Mucosa of stomach (tissue), 1 donor: ENCODE measurements at regions not wholly inside any gene's neighbourhood (a gene's known extent, or its start where the extent isn't known, plus 50 kb on each side); places are given as distances from the start of the nearest gene placed in this dataset.

Experiments used
- H3K27me3 ChIP-seq: one replicate; pipeline ENCODE4 v1.7.0; 2013; ENCODE audit warnings: mild to moderate bottlenecking, low read length; ENCODE audit not compliant: control insufficient read depth, insufficient read depth
- H3K36me3 ChIP-seq: one replicate; pipeline ENCODE4 v1.7.0; 2013; ENCODE audit warnings: low read length; ENCODE audit not compliant: control insufficient read depth, insufficient read depth
- H3K4me1 ChIP-seq: one replicate; pipeline ENCODE4 v1.7.0; 2013; ENCODE audit warnings: mild to moderate bottlenecking, low read length; ENCODE audit not compliant: control insufficient read depth, insufficient read depth
- H3K4me3 ChIP-seq: one replicate; pipeline ENCODE4 v1.7.0; 2013; ENCODE audit warnings: low read length
- H3K9ac ChIP-seq: one replicate; pipeline ENCODE4 v1.7.0; 2013; ENCODE audit warnings: mild to moderate bottlenecking, low read length, moderate library complexity
- H3K9me3 ChIP-seq: one replicate; pipeline ENCODE4 v1.7.0; 2013; ENCODE audit warnings: mild to moderate bottlenecking, low read length, moderate library complexity; ENCODE audit not compliant: control insufficient read depth
- donor health status: Pancreatic carcinoma.

- Histone ChIP-seq H3K9ac (no peak overlapping the region), H3K4me3 (no peak overlapping the region), H3K9me3 (no peaks in the 10 kb centered on the region), H3K4me1 (no peaks in the 10 kb centered on the region), H3K27me3 (no peaks in the 10 kb centered on the region), H3K36me3 (no peaks in the 10 kb centered on the region)
These were observed 377.0 kb upstream of the ATP2B1 start for GRCh38 chr12:90085494-90086274.

DNA sequence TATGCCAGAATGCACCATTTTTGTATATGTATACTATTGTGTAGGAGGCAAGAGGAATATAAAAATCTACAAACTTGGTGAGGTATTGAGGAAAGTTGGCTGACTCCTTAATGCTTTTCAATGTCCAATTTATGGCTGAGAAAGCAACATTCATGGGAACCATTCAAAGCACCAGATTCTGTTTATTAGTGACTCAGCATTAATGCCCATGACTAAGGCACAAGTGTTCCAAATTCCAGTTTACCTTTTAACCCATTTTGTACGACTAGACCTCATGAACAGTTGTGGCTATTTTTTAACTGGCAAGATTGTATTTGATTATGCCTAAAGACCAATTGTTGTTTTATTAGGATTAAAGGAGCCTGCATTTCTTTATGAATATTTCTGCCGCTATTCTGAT is 375.4 kb upstream of the ATP2B1 start:
- no peak overlapping the region for H3K9ac ChIP-seq
- no peak overlapping the region for H3K4me3 ChIP-seq
- no peaks in the 10 kb centered on the region for H3K4me1 ChIP-seq
- H3K9me3 ChIP-seq = no peaks in the 10 kb centered on the region
- no peaks in the 10 kb centered on the region for H3K27me3 ChIP-seq
- H3K36me3 ChIP-seq = no peaks in the 10 kb centered on the region

- Histone ChIP-seq H3K36me3 (no peaks in the 10 kb centered on the region), H3K9ac (no peak overlapping the region), H3K9me3 (no peaks in the 10 kb centered on the region), H3K4me1 (no peaks in the 10 kb centered on the region), H3K27me3 (no peaks in the 10 kb centered on the region), H3K4me3 (no peak overlapping the region)
These were observed 372.0 kb upstream of the ATP2B1 start for GRCh38 chr12:90080616-90081015.

DNA sequence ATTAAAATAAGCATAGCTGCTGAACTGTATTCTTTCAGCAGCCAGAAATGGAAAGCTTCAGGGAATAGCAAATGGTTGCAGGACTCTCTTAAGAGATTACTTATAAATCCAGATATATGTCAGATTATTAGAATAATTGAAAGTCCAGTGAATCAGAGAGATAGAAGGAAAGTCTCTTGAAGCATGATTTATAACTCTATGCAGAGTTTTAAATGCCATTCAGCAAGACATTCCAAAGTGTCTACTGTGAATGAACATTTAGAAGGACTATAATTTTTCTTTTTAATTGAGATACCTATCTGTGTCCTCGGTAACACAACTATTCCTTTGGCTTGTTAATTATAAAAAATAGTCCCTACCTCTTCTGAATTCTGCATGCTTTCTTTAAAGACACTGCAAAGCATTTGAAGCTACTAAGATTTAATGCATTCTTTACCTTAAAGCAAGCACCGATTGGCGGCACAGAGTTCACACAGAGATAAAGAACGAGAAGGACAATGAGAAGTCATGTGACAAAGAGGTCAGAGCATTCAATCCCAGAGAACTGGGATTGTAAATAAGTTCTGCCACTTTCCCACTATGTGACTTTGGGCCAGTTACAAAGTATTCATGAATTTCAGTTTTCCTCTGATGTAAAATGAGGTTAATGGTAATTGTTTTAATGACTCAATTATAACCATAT is 371.0 kb upstream of the ATP2B1 start:
- no peak overlapping the region for H3K9ac ChIP-seq
- no peaks in the 10 kb centered on the region for H3K4me1 ChIP-seq
- H3K36me3 ChIP-seq = no peaks in the 10 kb centered on the region
- no peaks in the 10 kb centered on the region for H3K27me3 ChIP-seq
- H3K9me3 ChIP-seq = no peaks in the 10 kb centered on the region
- no peak overlapping the region for H3K4me3 ChIP-seq

DNA sequence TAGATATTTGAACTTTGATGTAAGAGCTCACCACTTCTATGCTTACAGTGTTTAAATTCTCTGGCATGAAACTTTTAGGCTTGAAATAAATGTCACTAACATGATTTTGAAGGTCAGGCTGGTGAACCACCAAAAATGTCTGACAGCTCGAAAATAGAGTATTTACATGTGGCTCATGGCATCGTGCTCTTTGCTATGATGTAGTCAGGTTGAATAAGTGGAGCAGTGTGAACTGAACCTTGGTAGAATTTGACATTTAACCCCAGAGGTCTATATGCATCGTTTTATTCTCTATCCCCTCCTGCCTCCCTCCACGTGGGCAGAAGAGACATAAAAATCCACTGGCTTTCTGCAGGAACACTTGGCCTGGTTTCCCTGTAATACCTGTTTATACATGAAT is 369.7 kb upstream of the ATP2B1 start:
- Histone ChIP-seq H3K27me3 (no peaks in the 10 kb centered on the region), H3K4me3 (no peak overlapping the region), H3K4me1 (no peaks in the 10 kb centered on the region), H3K9ac (no peak overlapping the region), H3K36me3 (no peaks in the 10 kb centered on the region), H3K9me3 (no peaks in the 10 kb centered on the region)

GRCh38 chr12:90077756-90078155 is 369.1 kb upstream of the ATP2B1 start:
- Histone ChIP-seq H3K4me1 (no peaks in the 10 kb centered on the region), H3K4me3 (no peak overlapping the region), H3K9ac (no peak overlapping the region), H3K27me3 (no peaks in the 10 kb centered on the region), H3K36me3 (no peaks in the 10 kb centered on the region), H3K9me3 (no peaks in the 10 kb centered on the region)

DNA sequence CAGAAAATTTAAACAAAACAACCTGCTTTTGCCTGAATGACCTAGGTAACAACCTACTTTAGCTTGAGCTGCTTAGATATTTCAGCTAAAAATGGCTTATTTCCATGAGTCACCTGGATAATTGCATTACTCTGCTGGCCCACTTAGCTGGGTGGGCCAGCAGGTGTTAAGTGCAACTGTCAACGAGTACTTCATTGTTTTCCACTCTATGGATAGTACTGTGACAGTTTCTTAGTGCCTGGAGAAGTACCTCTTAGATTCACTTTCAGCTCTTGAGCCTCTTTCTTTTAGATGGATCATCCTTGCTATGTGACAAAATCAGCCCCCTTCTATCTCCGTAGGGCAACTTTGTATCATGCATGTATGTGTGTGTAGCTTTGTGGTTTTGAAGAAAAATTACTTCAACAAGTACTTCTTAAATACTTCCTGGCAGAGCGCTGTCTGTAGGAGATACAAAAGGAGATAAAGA is 368.2 kb upstream of the ATP2B1 start:
- Histone ChIP-seq H3K9me3 (no peaks in the 10 kb centered on the region), H3K4me3 (no peak overlapping the region), H3K9ac (no peak overlapping the region), H3K4me1 (no peaks in the 10 kb centered on the region), H3K36me3 (no peaks in the 10 kb centered on the region), H3K27me3 (no peaks in the 10 kb centered on the region)

DNA sequence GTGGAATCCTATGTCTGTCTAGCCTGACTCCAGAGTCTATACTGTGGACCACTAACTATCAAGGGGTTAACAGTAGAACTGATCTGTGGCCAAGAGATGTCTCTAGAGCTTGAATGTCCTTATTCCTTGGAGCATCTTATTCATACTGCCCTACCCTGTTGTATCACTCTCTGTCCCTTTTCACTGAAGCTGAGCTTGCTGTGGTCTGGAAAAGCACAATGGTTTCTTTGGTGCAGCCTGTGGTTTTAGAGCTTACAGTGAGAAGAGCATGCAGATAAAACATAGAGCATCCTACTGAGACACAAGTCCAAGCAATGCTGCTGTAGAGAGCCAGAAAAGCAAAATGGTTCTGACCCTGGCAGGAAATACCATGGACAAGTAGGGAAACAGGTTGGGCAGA is 367.0 kb upstream of the ATP2B1 start:
- Histone ChIP-seq H3K4me3 (no peak overlapping the region), H3K27me3 (no peaks in the 10 kb centered on the region), H3K9me3 (no peaks in the 10 kb centered on the region), H3K36me3 (no peaks in the 10 kb centered on the region), H3K4me1 (no peaks in the 10 kb centered on the region), H3K9ac (no peak overlapping the region)

GRCh38 chr12:90074086-90074485 is 365.4 kb upstream of the ATP2B1 start:
- no peak overlapping the region for H3K9ac ChIP-seq
- H3K9me3 ChIP-seq = no peaks in the 10 kb centered on the region
- no peaks in the 10 kb centered on the region for H3K27me3 ChIP-seq
- H3K36me3 ChIP-seq = no peaks in the 10 kb centered on the region
- H3K4me3 ChIP-seq = no peak overlapping the region
- H3K4me1 ChIP-seq = no peaks in the 10 kb centered on the region

- Histone ChIP-seq H3K4me3 (no peak overlapping the region), H3K4me1 (no peaks in the 10 kb centered on the region), H3K27me3 (no peaks in the 10 kb centered on the region), H3K9ac (no peak overlapping the region), H3K36me3 (no peaks in the 10 kb centered on the region), H3K9me3 (no peaks in the 10 kb centered on the region)
These were observed 363.4 kb upstream of the ATP2B1 start for GRCh38 chr12:90071996-90072395.

GRCh38 chr12:90069711-90070110 is 361.1 kb upstream of the ATP2B1 start:
- Histone ChIP-seq H3K9me3 (no peaks in the 10 kb centered on the region), H3K4me1 (no peaks in the 10 kb centered on the region), H3K9ac (no peak overlapping the region), H3K27me3 (no peaks in the 10 kb centered on the region), H3K4me3 (no peak overlapping the region), H3K36me3 (no peaks in the 10 kb centered on the region)

DNA sequence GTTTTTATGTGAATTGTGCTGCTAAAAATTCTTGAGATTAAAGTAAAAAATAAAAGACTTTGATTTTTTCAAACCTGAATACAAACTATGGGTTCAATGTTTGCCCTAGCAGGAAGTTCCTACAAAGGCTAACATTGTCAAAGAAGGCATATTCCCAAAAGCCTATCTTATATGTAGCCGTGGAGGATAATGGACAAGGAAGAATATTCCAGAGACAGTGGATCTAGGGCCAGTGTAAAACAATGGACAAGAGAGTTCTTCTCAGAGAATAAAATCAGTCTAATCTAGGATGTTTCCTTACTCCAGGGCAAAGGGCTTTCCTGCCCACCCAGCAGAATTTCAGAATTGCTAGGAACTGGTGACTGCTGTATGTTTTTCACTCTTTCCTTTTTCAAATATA is 359.2 kb upstream of the ATP2B1 start:
- Histone ChIP-seq H3K9ac (no peak overlapping the region), H3K27me3 (no peaks in the 10 kb centered on the region), H3K36me3 (no peaks in the 10 kb centered on the region), H3K4me1 (no peaks in the 10 kb centered on the region), H3K9me3 (no peaks in the 10 kb centered on the region), H3K4me3 (no peak overlapping the region)
